ENCODE measurements at regions not wholly inside any gene's neighbourhood (a gene's known extent, or its start where the extent isn't known, plus 50 kb on each side); places are given as distances from the start of the nearest gene placed in this dataset.

GRCh38 chr18:27839141-27839540 lies 337.8 kb downstream of the CDH2 start:
- DNase-seq (ENCODE audit: extremely low spot score, insufficient read length, low read depth), result no peak
- FAIRE-seq, result no peak

DNA sequence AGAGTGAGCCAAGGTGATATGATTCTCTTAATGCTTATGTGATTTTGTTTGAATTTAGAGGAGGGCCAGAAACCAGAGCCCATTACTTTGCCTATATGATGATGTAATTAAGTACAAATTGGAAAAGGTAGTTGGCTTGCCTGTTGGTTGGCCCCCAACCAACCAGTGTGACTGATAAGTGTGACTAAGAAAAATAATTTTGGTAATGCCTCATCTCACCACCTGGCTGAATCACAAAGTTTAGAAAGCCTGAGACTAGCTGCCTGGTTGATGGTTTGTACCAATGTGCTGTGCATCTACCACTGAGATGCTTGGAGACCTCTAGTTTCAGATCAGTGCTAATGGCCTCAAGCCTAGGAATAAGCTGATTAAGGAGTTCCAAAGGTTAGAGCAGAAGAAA lies 338.7 kb downstream of the CDH2 start:
- no peak for DNase-seq (ENCODE audit: extremely low spot score, insufficient read length, low read depth)
- no peak for FAIRE-seq

DNA sequence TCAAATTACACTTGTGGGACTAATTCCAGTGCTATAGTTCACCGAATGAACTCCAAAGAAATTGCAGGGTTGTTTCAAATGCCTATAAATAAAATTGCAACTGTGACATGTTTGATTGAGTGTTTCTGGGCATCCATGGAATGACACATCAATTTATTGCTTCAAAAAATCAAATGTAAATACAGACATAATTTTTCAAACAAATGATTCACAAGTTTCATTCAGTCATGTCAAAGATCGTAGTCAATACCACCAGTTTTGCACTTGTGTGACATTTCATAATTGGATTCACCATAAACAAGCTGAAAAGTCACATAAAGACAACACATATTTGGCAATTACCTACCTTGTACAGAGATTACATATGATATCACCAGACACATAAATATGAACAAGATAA lies 350.8 kb downstream of the CDH2 start:
- FAIRE-seq, result no peak
- no peak for DNase-seq (ENCODE audit: extremely low spot score, insufficient read length, low read depth)

GRCh38 chr18:27825689-27826088 lies 351.2 kb downstream of the CDH2 start:
- FAIRE-seq, result no peak
- DNase-seq (ENCODE audit: extremely low spot score, insufficient read length, low read depth), result no peak

DNA sequence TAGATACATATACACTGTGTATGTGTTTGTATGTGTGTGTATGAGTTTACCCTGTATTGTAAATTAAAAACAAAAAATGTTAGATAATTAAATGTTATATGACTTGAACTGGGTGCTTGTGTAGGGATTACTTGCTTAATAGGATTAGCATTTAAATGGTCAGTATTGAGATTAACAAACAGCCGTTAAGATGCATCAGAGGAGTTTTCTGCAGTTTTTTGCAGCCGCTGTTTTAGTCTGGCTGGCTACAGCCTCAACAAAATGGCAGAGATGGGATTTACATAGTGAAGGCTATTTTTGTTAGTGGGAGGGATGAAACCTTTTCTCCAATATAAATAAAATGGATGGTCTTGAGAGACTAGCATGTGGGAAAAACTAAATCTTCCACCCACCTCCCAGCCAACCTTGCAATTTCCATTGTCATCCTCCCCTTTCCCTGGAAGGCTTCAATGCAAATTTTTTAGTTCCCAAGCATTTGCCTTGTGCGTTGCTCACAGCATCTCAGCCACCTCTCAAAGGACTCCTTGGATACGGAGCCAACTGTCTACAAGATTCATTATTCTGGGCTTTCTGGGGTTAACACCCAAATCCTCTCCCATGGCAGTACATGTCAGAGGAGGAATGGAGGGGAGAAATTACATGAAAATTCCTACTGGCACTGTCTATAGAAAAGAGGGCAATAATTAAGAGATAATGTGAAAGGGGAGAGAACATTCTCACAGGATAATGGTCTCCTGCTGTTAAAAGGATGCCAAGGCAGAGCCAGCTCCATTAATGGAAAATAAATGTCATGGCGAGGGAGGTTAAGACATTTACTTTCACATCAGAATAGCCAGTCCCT lies 351.9 kb downstream of the CDH2 start:
- no peak for FAIRE-seq

DNA sequence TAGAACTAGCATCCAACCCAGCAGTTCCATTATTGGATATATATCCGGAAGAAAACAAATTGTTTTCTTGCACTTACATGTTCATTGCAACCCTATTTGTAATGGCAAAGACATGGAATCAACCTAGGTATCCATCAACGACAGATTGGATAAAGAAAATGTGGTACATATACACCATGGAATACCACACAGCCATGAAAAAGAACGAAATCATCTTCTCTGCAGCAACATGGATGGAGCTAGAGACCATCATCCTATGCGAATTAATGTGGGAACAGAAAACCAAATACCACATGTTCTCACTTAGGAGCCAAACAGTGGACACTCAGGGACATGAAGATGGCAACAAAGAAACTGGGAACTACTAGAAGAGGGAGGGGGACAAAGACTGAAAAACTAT lies 352.7 kb downstream of the CDH2 start:
- no peak for FAIRE-seq
- DNase-seq (ENCODE audit: extremely low spot score, insufficient read length, low read depth), result no peak

More for the DNA sequence above, 351.9 kb downstream of the CDH2 start:
- no peak for DNase-seq (ENCODE audit: extremely low spot score, insufficient read length, low read depth)

- no peak for DNase-seq (ENCODE audit: extremely low spot score, insufficient read length, low read depth)
- no peak for FAIRE-seq
These were observed 353.9 kb downstream of the CDH2 start for GRCh38 chr18:27823053-27823452.

GRCh38 chr18:27808683-27809082 lies 368.2 kb downstream of the CDH2 start:
- DNase-seq (ENCODE audit: extremely low spot score, insufficient read length, low read depth) (no peak), FAIRE-seq (no peak)

GRCh38 chr18:27803957-27804356 lies 373.0 kb downstream of the CDH2 start:
- DNase-seq (ENCODE audit: extremely low spot score, insufficient read length, low read depth) (no peak), FAIRE-seq (no peak)

- no peak for FAIRE-seq
These were observed 379.4 kb downstream of the CDH2 start for GRCh38 chr18:27797484-27797883.

GRCh38 chr18:27794181-27794926 lies 382.6 kb downstream of the CDH2 start:
- FAIRE-seq (no peak), DNase-seq (ENCODE audit: extremely low spot score, insufficient read length, low read depth) (no peak)

More at GRCh38 chr18:27797484-27797883, 379.4 kb downstream of the CDH2 start:
- no peak for DNase-seq (ENCODE audit: extremely low spot score, insufficient read length, low read depth)

DNA sequence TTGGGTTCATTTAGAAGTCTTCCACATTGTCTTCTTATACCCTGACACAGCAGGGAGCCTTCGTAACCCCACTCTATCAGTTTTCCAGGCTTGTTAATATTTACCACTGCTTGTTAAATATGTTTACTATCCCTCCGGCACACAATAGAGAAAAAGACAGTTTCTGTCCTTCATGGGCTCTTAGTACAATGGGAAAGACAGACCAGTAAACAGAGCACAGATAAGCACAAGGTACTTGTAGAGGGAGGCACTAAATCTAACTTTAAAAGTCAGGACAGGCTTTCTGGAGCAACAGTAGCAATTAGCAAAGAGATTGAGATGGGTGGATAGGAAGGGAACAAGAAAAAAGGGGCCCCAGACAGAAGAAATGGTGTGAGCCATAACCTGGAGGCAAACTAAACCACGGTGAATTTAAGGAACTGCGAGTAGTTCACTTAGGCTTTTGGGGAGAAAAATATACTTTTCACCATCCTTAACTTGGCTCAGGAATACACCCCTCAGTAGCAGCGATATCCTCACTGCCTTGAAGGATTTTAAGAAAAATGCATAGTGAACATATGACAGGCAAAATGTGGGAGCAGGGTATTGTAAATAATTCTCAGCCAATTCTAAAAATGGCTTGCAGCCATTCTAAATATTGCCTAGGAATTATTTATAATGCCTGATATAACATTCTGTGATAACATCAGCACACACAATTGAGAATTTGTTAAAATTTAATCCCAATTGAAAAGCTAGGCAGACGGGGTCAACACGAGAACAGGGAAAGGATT lies 383.7 kb downstream of the CDH2 start:
- no peak for FAIRE-seq
- DNase-seq (ENCODE audit: extremely low spot score, insufficient read length, low read depth), result no peak

- no peak for DNase-seq (ENCODE audit: extremely low spot score, insufficient read length, low read depth)
These were observed 387.5 kb downstream of the CDH2 start for GRCh38 chr18:27789406-27789805.

DNA sequence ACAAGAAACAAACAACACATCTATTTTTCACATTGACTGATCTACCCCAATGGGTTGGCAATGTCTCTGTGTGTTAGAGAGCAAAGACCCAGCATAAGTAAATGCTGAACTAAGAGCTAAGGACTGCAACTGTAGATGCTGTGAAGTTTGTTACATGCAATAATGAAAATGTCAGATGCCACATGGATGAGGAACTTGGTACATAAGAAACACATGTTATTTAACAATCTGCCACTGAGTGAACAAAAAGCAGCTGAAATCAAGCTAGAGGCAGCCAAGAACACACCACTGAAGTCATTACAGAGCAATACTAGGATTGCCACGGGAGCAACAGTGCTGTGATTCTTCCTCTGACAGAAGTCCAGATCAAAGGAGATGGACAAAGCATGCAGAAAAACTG lies 389.4 kb downstream of the CDH2 start:
- DNase-seq (ENCODE audit: extremely low spot score, insufficient read length, low read depth) (no peak), FAIRE-seq (no peak)

More at GRCh38 chr18:27789406-27789805, 387.5 kb downstream of the CDH2 start:
- no peak for FAIRE-seq

- DNase-seq (ENCODE audit: extremely low spot score, insufficient read length, low read depth) (no peak), FAIRE-seq (no peak)
These were observed 391.0 kb downstream of the CDH2 start for GRCh38 chr18:27785815-27786471.

DNA sequence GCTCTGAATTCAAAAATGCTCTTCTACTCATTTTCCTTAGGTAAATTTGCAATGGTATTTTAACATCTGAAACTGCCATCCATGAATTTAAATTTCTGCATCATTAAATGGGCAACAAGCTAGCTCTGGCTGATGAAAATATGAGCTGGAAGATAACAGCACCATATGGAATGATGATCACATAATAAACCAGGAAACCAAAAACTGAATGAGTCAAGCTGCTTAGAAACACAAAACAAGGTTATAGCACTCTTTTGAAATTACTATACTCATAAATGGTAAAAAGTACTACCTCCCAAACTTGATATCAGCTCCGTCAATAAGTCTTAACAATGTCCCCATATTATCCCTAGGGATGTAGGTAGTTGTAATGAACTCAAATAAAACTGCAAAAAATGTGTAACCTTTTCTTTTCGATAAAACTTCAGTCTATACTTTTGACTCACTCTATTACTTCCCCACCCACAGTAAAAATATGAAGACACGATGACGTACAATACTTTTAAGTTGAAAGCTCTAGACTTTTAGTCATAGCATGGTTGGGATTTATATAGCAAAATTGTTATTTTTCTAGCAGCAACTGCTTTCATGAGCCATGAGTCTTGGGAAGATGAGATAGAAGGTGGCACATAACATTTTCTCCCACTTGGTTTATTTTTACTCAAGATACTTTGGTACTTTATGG lies 396.7 kb downstream of the CDH2 start:
- FAIRE-seq (no peak), DNase-seq (ENCODE audit: extremely low spot score, insufficient read length, low read depth) (no peak)

DNA sequence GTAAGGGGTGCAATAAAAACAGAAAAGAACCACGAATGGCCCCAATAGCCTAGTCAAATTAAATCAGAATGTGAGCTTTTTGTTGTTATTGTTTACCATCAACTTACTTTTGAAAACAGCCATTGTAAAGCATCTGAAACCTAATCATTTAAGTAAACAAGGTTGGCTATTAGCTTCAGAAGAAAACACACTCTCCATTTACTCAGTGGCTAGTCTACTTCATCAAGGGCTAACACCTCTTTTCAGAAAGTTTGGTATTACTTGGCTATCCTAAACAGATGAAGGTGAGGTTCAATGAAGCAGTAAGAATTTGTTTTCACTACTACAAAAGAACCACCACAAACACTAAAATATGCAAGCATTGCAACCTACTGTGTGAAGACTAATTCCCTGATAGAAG lies 398.0 kb downstream of the CDH2 start:
- no peak for FAIRE-seq

DNA sequence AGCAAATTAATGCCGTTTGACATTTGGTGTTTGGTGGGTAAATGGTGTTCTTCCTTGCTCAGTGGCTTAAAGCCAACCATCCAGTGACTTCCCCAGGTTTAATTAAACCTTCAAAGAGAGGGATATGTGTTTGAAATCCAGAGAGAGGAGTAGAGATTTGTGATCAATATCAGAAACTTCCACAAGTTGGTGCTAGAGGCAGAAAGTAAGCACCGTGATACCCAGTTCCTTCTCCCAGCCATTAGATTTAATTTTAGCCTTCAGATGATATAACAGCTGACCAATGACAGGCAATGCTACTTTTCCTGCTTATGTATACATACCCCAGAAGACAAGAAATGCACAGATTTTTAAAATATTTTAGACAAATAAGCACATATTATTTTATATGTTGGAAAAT lies 398.5 kb downstream of the CDH2 start:
- FAIRE-seq (no peak), DNase-seq (ENCODE audit: extremely low spot score, insufficient read length, low read depth) (no peak)

More for the DNA sequence above, 398.0 kb downstream of the CDH2 start:
- no peak for DNase-seq (ENCODE audit: extremely low spot score, insufficient read length, low read depth)

DNA sequence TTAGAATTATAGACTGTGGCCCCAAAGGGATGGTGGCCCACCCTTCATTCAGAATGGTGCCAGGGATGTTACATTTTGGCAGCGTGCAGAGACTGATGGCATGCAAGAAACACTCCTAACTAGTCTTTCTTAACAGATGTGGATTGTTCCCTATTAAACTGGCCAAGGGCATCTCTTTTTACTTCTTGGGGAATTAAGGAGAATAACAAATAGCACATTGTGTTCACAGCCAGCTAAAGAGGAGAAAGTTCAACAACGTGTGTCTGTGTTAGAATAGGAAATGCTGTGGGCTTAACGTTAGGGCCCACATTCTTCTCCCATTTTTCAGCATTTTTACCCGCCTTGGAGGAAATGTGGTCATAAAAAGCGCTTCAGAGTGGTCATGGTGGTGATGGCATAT lies 404.8 kb downstream of the CDH2 start:
- DNase-seq (ENCODE audit: extremely low spot score, insufficient read length, low read depth) (no peak), FAIRE-seq (no peak)

- DNase-seq (ENCODE audit: extremely low spot score, insufficient read length, low read depth) (no peak), FAIRE-seq (no peak)
These were observed 405.4 kb downstream of the CDH2 start for GRCh38 chr18:27771571-27771970.

Data from GM18507 (cell line).